HEK293 (cell line): ENCODE measurements at regions not wholly inside any gene's neighbourhood (a gene's known extent, or its start where the extent isn't known, plus 50 kb on each side); places are given as distances from the start of the nearest gene placed in this dataset.
"Not testable (repeated sequence)": the region's sequence is repeated elsewhere in the genome, so short reads cannot be mapped to it uniquely, and the experiment has no call there.

Experiments
- GLIS1 ChIP-seq: fragments of 450-650 bp; formaldehyde crosslinking; IDR thresholded peaks from 2 replicates; pipeline ENCODE4 v1.5.1; 2016; ENCODE audit warnings: missing biosample characterization, missing genetic modification characterization
- HOXA7 ChIP-seq: sonication (generic); formaldehyde crosslinking; IDR thresholded peaks from 2 replicates; pipeline ENCODE4 v1.8.1; 2022; ENCODE audit warnings: missing genetic modification reagents, borderline replicate concordance
- KLF10 ChIP-seq: fragments of 450-650 bp; IDR thresholded peaks from 2 replicates; pipeline ENCODE4 v1.5.1; 2018; ENCODE audit warnings: missing biosample characterization, mild to moderate bottlenecking, missing genetic modification characterization
- ZBTB8A ChIP-seq: fragments of 450-650 bp; formaldehyde crosslinking; IDR thresholded peaks from 2 replicates; pipeline ENCODE4 v1.5.1; 2016; ENCODE audit warnings: missing biosample characterization, missing genetic modification characterization
- ZNF10 ChIP-seq: fragments of 450-650 bp; formaldehyde crosslinking; IDR thresholded peaks from 2 replicates; pipeline ENCODE4 v1.5.1; 2017; ENCODE audit warnings: missing biosample characterization, missing genetic modification characterization
- ZNF140 ChIP-seq: fragments of 450-650 bp; formaldehyde crosslinking; IDR thresholded peaks from 2 replicates; pipeline ENCODE4 v1.5.1; 2016; ENCODE audit warnings: missing biosample characterization, missing genetic modification characterization
- ZNF266 ChIP-seq: fragments of 450-650 bp; formaldehyde crosslinking; IDR thresholded peaks from 2 replicates; pipeline ENCODE4 v1.5.1; 2016; ENCODE audit warnings: missing biosample characterization, missing genetic modification characterization, low read depth
- ZNF664 ChIP-seq: fragments of 450-650 bp; formaldehyde crosslinking; IDR thresholded peaks from 2 replicates; pipeline ENCODE4 v1.5.1; 2016; ENCODE audit warnings: missing biosample characterization, missing genetic modification characterization
- ZSCAN30 ChIP-seq: fragments of 450-650 bp; IDR thresholded peaks from 2 replicates; pipeline ENCODE4 v1.5.1; 2018; ENCODE audit warnings: missing biosample characterization, mild to moderate bottlenecking, missing genetic modification characterization, moderate library complexity
- TF ChIP-seq, protein P1 (sequence below): fragments of 450-650 bp; formaldehyde crosslinking; IDR thresholded peaks from 2 replicates; pipeline ENCODE4; 2016; ENCODE audit warnings: missing biosample characterization, missing genetic modification characterization
- TF ChIP-seq, protein P2 (sequence below): fragments of 450-650 bp; formaldehyde crosslinking; IDR thresholded peaks from 2 replicates; pipeline ENCODE4 v1.5.1; 2016; ENCODE audit warnings: missing biosample characterization, missing genetic modification characterization

DNA sequence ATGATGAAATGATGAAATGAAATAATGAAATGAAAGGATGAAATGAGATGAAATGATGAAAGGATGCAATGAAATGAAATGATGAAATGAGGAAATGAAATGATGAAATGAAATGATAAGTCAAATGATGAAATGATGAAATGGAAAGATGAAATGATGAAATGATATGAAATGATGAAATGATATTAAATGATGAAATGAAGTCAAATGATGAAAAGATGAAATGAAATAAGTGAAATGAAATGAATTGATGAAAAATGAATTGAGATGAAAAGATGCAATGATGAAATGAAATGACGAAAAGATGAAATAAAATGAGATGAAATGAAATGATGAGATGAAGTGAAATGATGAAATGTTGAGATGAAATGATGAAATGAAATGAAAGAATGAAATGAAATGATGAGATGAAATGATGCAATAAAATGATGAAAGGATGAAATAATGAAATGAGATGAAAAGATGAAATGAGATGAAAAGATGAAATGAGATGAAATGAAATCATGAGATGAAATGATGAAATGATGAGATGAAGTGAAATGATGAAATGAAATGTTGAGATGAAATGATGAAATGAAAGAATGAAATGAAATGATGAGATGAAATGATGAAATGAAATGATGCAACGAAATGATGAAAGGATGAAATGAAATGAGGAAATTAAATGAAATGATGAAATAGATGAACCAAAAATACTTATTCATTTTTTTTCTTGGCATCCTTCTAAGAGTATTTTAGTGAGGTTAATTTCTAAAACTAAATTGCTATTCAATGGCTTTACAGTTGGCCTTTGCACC is 139.8 kb upstream of the ERV3-1 start:
- TF ChIP-seq, protein P1, sequence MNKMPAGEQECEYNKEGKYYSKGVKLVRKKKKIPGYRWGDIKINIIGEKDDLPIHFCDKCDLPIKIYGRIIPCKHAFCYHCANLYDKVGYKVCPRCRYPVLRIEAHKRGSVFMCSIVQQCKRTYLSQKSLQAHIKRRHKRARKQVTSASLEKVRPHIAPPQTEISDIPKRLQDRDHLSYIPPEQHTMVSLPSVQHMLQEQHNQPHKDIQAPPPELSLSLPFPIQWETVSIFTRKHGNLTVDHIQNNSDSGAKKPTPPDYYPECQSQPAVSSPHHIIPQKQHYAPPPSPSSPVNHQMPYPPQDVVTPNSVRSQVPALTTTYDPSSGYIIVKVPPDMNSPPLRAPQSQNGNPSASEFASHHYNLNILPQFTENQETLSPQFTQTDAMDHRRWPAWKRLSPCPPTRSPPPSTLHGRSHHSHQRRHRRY (tag by site-specific recombination), result not testable (repeated sequence)
- TF ChIP-seq KLF10 (tag by site-specific recombination); HOXA7 (CRISPR knock-in tag); ZNF266 (tag by site-specific recombination); ZBTB8A (tag by site-specific recombination); ZNF664 (tag by site-specific recombination); ZNF140; ZSCAN30 (tag by site-specific recombination); GLIS1 (tag by site-specific recombination); ZNF10: not testable (repeated sequence)
- TF ChIP-seq, protein P2, sequence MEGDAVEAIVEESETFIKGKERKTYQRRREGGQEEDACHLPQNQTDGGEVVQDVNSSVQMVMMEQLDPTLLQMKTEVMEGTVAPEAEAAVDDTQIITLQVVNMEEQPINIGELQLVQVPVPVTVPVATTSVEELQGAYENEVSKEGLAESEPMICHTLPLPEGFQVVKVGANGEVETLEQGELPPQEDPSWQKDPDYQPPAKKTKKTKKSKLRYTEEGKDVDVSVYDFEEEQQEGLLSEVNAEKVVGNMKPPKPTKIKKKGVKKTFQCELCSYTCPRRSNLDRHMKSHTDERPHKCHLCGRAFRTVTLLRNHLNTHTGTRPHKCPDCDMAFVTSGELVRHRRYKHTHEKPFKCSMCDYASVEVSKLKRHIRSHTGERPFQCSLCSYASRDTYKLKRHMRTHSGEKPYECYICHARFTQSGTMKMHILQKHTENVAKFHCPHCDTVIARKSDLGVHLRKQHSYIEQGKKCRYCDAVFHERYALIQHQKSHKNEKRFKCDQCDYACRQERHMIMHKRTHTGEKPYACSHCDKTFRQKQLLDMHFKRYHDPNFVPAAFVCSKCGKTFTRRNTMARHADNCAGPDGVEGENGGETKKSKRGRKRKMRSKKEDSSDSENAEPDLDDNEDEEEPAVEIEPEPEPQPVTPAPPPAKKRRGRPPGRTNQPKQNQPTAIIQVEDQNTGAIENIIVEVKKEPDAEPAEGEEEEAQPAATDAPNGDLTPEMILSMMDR (tag by site-specific recombination), result not testable (repeated sequence)
